GM18519 (cell line): ENCODE measurements at regions not wholly inside any gene's neighbourhood (a gene's known extent, or its start where the extent isn't known, plus 50 kb on each side); places are given as distances from the start of the nearest gene placed in this dataset.
"Not testable (repeated sequence)": the region's sequence is repeated elsewhere in the genome, so short reads cannot be mapped to it uniquely, and the experiment has no call there.

Source experiments
- ATAC-seq: cut with Tn5 transposase; IDR thresholded peaks from one replicate; pipeline ENCODE4 v1.9.1; 2021; ENCODE audit warnings: mild to moderate bottlenecking, moderate library complexity; ENCODE audit not compliant: unreplicated experiment, low FRiP score

DNA sequence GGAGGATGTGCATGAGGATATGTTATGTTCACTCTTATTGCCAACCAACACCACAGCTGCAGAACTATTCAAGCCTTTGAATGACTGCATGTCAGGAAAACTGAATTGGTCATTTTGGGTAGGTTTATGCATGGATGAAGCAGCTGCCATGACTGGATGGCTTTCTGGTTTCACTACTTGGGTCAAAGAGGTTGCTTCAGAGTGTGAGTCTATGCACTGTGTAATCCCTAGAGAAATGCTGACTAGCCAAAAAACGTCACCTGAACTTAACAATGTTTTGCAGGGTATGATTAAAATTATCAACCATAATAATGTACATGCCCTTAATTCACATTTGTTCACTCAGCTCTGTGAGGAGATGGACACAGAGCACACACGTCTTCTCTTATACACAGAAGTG is 206.7 kb upstream of the RBBP8 start:
- no peak for ATAC-seq

GRCh38 chr18:22728016-22728415 is 205.1 kb upstream of the RBBP8 start:
- no peak for ATAC-seq

GRCh38 chr18:22728481-22729105 is 204.5 kb upstream of the RBBP8 start:
- ATAC-seq, result no peak

GRCh38 chr18:22731398-22731797 is 201.7 kb upstream of the RBBP8 start:
- no peak for ATAC-seq

- no peak for ATAC-seq
Observed at GRCh38 chr18:22734105-22734661, 198.9 kb upstream of the RBBP8 start.

DNA sequence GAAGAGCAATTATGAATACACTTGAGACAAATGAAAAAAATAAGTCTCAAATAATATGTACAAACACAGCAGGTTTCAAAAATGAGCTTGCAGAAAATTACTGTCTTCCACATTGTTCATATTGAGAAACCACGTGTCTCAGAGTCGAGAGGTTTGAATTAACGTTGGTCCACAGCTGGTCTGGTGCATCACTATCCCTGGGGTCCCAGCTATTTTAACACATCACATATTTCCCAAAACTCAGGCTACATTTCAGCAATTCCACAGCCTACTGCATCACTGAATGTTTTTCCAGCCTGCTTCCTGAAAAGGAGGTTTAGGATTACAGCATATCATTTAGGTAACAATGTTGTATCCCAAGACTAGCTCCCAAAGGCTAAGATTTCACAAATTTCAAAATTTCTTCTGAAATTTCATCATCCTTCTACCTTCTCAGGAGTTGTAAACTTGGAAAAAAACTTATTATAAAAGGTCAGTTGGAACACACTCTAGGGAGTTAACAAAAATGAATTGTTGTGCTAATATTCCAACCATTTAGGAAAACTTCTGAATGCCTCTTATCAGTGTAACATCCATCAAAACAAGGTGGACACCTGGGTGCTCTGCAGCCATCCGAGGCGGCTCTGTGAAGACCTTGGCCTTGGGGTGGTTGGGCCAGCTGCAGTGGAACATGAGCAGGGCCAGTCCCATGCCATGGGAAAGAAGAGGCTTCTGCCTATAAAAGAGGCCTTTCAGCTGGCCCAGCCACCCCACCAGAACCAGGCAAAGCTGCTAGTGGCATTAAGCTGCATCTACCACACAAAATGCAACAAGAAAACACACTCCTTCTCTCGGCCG is 198.1 kb upstream of the RBBP8 start:
- ATAC-seq, result no peak

GRCh38 chr18:22737054-22737453 is 196.1 kb upstream of the RBBP8 start:
- no peak for ATAC-seq

DNA sequence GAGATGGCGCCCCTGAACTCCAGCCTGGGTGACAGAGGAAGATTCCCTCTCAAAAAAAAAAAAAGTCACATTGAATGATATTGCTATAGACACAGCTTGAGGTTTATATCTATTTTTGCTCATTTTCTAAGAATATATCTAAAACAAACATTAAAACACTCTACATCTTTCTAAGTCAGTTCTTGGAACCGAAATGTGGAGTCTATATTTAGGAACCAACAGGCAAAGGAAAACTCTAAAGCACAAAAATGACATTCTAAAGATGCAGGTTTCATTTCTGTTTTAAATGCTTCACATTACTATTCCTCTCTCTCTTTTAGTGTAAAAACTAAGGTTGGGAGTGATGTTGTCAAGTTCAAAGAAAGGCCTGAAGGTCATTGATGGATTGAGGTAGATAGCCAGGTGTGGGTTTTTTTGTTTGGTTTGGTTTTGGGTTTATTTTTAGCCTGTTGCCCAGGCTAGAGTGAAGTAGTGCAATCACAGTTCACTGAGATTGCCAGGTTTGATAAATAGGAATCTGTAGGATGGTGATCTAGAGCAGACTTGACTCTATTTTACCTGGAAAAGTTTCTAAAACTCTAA is 194.0 kb upstream of the RBBP8 start:
- no peak for ATAC-seq

- no peak for ATAC-seq
Observed at GRCh38 chr18:22739789-22740188, 193.3 kb upstream of the RBBP8 start.

DNA sequence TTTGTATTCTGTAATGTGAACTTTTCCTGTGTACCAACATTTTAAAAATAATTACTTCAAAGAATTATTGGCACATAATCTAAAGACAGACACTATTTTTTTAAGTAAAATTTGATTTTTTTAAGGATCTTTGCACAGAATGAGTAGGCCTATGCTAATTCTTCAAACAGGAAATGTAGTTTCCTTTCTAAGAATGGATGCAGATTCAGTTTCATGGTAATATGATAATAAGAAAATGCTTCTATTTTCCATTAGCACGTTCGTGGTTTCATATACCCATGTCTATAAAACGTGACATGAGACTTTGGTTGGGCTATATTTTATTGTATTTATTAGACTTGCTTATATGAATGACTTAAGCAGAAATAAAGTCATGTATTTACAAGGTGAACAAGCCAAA is 191.8 kb upstream of the RBBP8 start:
- no peak for ATAC-seq

GRCh38 chr18:22742409-22742808 is 190.7 kb upstream of the RBBP8 start:
- no peak for ATAC-seq

DNA sequence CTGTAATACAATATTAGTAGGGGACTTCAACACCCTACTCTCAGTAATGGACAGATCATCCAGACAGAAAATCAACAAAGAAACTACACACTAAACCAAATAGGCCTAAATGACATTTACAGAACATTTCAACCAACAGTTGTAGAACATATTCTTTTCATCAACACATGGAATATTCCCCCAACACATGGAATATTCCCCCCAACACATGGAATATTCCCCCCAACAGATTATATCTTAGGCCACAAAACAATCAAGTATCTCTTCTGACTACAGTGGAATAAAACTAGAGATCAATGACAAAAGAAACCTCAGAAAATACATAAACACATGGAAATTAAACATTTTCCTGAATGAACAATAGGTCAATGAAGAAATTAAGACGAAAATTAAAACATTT is 187.2 kb upstream of the RBBP8 start:
- no peak for ATAC-seq

DNA sequence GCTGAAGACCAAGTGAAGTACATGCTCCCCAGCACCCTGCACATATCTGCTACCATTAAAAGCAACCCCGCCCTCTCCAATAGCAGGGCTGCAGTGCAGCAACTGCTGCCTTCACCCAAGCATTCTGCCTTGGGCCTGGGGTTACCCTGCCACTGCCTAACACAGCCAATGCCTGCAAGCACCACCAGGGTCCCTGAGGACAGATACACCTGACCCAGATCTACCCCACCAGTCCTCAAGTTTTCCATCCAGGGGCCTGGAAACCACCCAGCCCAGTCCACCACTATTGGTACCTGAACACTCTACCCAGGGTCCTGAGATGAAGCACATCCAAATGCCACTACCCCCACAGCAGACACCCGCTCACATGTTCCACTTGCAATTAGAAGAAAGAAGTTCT is 181.1 kb upstream of the RBBP8 start:
- no peak for ATAC-seq

DNA sequence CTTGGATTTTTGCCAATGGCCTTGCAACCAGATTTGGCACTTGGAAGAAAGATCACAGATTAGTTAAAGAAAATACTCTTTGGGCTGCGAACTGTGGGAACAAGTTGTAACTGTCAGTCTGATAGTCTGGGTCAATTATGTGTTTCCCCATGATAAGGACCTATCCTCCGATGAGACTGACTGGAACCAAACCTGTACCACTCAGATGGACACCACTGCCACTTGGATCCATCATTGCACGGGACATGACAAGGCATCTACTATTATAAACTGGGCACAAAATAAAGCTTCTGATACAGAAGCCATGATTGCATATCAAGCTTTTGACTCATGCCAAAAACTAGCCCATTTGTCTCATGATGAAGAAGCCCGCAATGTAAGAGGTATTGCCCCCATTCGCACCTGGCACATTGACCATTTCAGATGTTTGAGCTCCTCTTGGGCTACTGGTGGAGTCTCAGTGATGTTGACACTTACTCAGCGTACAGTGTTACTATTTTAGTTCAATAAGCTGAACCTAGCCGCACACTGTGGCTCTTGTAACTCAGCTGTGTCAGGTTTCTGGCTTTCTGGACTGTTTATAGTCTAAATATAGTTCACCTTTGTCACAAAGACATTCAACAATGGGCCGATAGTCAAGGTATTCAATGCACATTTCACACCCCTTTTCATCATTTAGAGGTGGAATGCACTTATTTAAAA is 179.8 kb upstream of the RBBP8 start:
- no peak for ATAC-seq

DNA sequence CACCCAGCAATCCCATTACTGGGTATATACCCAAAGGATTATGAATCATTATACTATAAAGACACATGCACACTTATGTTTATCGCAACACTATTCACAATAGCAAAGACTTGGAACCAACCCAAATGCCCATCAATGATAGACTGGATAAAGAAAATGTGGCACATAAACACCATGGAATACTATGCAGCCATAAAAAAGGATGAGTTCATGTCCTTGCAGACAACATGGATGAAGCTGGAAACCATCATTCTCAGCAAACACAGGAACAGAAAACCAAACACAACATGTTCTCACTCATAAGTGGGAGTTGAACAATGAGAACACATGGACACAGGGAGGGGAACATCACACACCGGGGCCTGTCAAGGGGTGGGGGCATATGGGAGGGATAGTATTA is 169.1 kb upstream of the RBBP8 start:
- ATAC-seq, result not testable (repeated sequence)

DNA sequence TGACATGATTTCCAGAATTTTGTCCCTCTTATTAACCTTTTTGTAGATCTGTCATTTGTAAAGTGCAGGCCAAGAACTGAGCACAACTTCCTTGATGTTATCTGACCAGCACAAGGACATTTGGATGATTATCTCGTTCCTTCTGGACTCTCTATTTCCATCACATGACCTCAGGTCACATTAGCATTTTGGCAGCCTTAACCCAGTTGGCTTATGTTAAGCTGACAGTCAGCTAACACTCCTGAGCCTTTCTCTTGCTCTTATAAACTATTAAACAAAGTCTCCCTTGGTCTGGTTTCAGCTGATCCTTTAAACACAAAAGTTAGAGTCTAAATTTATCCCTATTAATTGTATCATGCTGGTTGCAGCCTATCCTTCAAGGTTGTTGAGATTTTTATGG is 167.2 kb upstream of the RBBP8 start:
- ATAC-seq, result no peak

DNA sequence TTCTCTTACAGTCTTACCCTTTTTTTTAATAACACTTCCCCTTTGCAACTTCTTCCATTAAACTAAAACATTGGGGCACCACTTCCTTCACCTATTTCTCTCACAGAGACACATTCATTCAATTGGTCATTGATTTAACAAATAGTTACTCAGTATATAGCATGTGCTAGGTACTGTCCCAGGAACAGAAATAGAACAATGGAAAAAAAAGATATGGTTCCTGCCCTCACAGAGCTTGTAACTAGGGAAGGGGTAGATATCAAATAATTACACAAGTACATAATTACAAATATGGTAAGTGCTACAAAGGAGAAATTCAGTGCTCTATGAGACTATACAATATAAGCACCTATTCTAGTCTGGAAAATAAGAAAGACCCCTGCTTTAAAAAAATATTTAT is 165.5 kb upstream of the RBBP8 start:
- ATAC-seq, result no peak

GRCh38 chr18:22773944-22774343 is 159.2 kb upstream of the RBBP8 start:
- ATAC-seq, result no peak

- no peak for ATAC-seq
Observed at GRCh38 chr18:22778996-22779395, 154.1 kb upstream of the RBBP8 start.

DNA sequence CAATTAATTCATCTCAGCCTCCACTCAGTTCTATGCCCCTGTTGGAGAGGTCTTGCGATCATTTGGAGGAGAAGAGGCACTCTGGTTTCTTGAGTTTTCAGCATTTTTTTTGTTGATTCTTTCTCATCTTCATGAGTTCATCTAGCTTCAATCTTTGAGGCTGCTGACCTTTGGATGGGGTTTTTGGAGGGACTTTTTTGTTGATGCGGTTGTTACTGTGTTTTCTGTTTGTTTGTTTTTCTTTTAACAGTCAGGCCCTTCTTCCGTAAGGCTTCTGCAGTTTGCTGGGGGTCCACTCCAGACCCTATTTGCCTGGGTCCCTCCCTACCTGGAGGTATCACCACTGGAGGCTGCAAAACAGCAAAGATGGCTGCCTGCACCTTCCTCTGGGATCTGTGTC is 149.9 kb upstream of the RBBP8 start:
- no peak for ATAC-seq

GRCh38 chr18:22783662-22784076 is 149.5 kb upstream of the RBBP8 start:
- no peak for ATAC-seq
